ENCODE measurements at regions not wholly inside any gene's neighbourhood (a gene's known extent, or its start where the extent isn't known, plus 50 kb on each side); places are given as distances from the start of the nearest gene placed in this dataset.

- DNase-seq (no peak), ATAC-seq (no peak)
- no peaks in the 10 kb centered on the region for H3K9me3 ChIP-seq
- intact Hi-C loops (cut with DNase I), result no loop called here
- H3K27ac ChIP-seq, result no peak overlapping the region
- no peak for TF ChIP-seq CTCF (IDR thresholded peaks at IDR 0.05)
- H3K4me1 ChIP-seq, result no peaks in the 10 kb centered on the region
- H3K36me3 ChIP-seq, result no peaks in the 10 kb centered on the region
- H3K4me3 ChIP-seq, result no peak overlapping the region
- peaks cover 14% of the 10 kb centered on the region for H3K27me3 ChIP-seq (ENCODE audit: low read depth)
Observed at GRCh38 chr1:17943506-17943905, 164.1 kb upstream of the IGSF21 start.

DNA sequence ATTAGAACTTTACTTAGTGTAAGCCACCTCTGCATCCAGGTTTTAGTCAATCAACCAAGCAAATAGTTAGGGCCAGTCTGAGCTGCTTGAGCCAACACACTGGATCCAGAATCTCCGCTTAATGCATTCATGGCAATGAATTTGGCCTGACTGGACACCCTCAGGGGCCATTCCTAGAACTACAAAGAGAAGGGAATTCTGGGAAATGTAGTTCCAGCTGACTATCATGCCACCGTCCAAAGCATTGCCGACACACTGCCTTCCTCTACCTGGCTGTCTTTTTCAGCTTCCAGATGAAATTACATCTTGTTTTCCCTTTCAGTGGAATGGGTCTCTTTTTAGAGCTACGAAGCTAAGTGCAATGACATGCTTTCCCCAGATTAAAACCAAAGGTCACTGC is 163.0 kb upstream of the IGSF21 start:
- intact Hi-C loops (cut with DNase I), result no loop called here

GRCh38 chr1:17946434-17946833 is 161.2 kb upstream of the IGSF21 start:
- peaks cover 11% of the 10 kb centered on the region for H3K27me3 ChIP-seq (ENCODE audit: low read depth)
- no peak for DNase-seq
- H3K9me3 ChIP-seq, result no peaks in the 10 kb centered on the region
- no peak overlapping the region for H3K27ac ChIP-seq
- no peak overlapping the region for H3K4me3 ChIP-seq
- TF ChIP-seq CTCF (IDR thresholded peaks at IDR 0.05), result no peak
- intact Hi-C loops (cut with DNase I), result no loop called here
- ATAC-seq, result no peak
- no peaks in the 10 kb centered on the region for H3K36me3 ChIP-seq
- H3K4me1 ChIP-seq, result no peaks in the 10 kb centered on the region

More for the DNA sequence above, 163.0 kb upstream of the IGSF21 start:
- Histone ChIP-seq H3K27me3 (ENCODE audit: low read depth) (peaks cover 14% of the 10 kb centered on the region), H3K36me3 (no peaks in the 10 kb centered on the region), H3K27ac (no peak overlapping the region), H3K4me1 (no peaks in the 10 kb centered on the region), H3K9me3 (no peaks in the 10 kb centered on the region), H3K4me3 (no peak overlapping the region)
- ATAC-seq, result no peak
- no peak for DNase-seq
- no peak for TF ChIP-seq CTCF (IDR thresholded peaks at IDR 0.05)

DNA sequence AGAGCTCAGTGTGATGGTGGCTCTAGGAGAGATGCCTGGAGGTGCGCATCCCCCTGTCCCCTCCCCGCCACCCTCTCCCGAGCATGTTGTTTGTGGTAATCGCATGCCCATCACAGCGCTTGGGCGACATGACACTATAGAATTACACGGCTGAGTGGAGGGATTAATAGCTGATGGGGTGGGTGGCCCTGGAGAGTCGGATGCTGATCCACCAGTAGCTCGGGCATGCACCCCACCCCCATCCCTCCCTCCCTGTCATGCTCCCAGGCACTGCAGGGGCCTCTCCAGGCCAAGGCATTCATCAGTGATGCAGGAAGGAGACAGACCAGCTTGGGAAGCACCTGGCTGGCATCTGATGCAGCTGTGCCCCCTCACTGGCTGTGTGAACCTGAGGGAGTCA is 159.0 kb upstream of the IGSF21 start:
- H3K27ac ChIP-seq, result no peak overlapping the region
- no peaks in the 10 kb centered on the region for H3K9me3 ChIP-seq
- H3K4me1 ChIP-seq, result no peaks in the 10 kb centered on the region
- ATAC-seq, result no peak
- H3K36me3 ChIP-seq, result no peaks in the 10 kb centered on the region
- H3K27me3 ChIP-seq (ENCODE audit: low read depth), result peaks cover 20% of the 10 kb centered on the region
- H3K4me3 ChIP-seq, result no peak overlapping the region
- intact Hi-C loops (cut with DNase I), result no loop called here
- no peak for TF ChIP-seq CTCF (IDR thresholded peaks at IDR 0.05)
- DNase-seq, result no peak

GRCh38 chr1:17949511-17949910 is 158.1 kb upstream of the IGSF21 start:
- no peaks in the 10 kb centered on the region for H3K36me3 ChIP-seq
- H3K27ac ChIP-seq, result no peak overlapping the region
- H3K9me3 ChIP-seq, result no peaks in the 10 kb centered on the region
- ATAC-seq (no peak), DNase-seq (no peak)
- peaks cover 22% of the 10 kb centered on the region for H3K27me3 ChIP-seq (ENCODE audit: low read depth)
- no peak overlapping the region for H3K4me3 ChIP-seq
- H3K4me1 ChIP-seq, result no peaks in the 10 kb centered on the region
- TF ChIP-seq CTCF (IDR thresholded peaks at IDR 0.05), result no peak
- intact Hi-C loops (cut with DNase I), result no loop called here

DNA sequence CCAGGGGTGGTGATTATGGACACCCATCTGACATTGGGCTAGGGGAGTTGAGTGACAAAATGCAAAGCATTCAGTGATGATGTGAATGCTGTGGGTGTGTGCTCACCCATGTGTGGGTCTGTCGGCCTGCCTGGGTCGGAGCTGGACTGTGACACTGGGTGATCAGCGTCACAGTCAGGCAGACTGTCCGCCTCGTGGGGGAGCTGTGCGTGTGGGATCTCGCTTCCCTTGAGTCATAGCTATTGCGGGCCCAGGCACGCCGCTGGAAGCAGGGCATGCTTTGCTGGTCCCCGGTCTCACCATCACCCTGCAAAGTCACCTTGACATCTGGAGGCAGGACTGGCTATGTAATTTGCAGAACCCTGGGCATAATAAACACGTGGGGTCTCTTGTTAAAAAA is 156.9 kb upstream of the IGSF21 start:
- H3K27ac ChIP-seq, result no peak overlapping the region
- ATAC-seq (no peak), DNase-seq (no peak)
- no peak for TF ChIP-seq CTCF (IDR thresholded peaks at IDR 0.05)
- no peaks in the 10 kb centered on the region for H3K36me3 ChIP-seq
- H3K27me3 ChIP-seq (ENCODE audit: low read depth), result peaks cover 24% of the 10 kb centered on the region
- no peaks in the 10 kb centered on the region for H3K4me1 ChIP-seq
- H3K4me3 ChIP-seq, result no peak overlapping the region
- no peaks in the 10 kb centered on the region for H3K9me3 ChIP-seq
- intact Hi-C loops (cut with DNase I), result no loop called here
